ENCODE measurements at regions not wholly inside any gene's neighbourhood (a gene's known extent, or its start where the extent isn't known, plus 50 kb on each side); places are given as distances from the start of the nearest gene placed in this dataset.

DNA sequence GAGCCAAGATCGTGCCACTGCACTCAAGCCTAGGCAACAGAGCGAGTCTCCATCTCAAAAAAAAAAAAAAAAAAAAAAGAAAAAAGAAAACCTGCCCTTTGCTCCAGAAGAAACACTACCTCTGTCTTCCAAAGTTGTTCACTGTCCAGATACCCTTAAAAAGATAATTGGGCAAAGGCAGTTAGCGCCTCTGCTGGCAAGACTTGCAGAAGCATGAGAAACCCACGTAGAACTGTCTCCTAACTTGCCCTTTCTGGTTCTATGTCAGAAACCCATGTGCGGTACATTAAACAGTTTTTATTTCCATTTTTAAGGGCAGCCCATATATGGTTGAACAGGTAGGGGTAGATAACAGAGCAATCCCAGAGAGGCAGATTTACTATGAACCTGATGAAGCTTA, 1026.4 kb downstream of the ROBO2 start:
- 0 out of 2 replicates have a peak, but pooled peaks have one; percentile 22 for TF ChIP-seq CTCF (conservative IDR thresholded peaks at IDR 0.05; ENCODE audit: low read length)
- TF ChIP-seq EZH2phosphoT487 (IDR thresholded peaks at IDR 0.05; ENCODE audit: borderline replicate concordance, low read depth, low read length), result no peak
